CD4-positive, alpha-beta T cell treated with Interleukin-15 for 1 hour (primary cell): ENCODE measurements at regions not wholly inside any gene's neighbourhood (a gene's known extent, or its start where the extent isn't known, plus 50 kb on each side); places are given as distances from the start of the nearest gene placed in this dataset.
A peak's percentile ranks its signal among the peaks of the same experiment; 100 is the strongest.

Experiments
- DNase-seq: peaks from one replicate; pipeline ENCODE4 v3.0.0-alpha.2; 2020

DNA sequence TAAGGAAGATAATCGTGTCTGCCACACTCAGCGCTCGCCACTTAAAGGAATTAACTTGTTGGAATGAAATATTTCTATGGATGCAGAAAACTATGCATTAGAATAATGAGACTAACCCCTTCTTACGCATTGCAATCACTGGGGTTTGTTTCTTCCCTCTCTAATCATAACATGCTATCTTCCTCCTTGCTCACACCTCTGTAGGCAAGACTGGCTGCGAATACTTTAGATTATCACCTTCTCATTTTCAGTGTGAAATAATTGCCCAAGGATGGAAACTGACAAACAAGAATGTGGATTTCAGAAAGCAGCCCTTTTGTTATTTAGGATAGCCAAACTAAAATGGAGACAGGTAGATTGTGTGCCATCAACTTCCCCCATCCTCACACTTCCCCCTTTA, 349.4 kb downstream of the MID1IP1 start:
- no peak for DNase-seq

DNA sequence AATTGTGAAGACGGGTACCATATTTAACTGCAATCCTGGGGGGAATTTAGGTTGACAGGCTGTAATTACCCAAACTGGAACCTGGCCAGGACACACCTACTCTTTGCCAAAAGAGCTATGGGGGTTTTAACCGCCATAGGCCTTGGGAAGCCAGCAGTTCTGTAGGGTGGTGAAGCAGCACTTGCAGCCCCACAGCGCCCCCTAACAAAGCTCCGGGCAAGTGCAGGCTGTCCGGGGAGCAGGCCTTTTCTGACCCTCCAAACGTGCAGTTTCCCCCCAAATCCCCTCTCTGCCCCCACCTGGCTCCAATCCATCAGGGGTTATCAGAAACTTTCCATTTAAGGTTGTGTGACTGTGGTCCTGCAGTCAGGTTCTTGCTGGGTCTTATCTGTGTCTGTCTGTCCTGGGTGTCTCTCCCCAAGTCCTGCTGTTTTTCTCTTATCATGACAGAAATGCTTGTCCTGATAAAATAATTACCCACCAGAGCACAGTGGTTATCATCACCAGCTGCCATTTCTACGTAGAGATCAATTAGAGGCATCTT, 350.9 kb downstream of the MID1IP1 start:
- no peak for DNase-seq

DNA sequence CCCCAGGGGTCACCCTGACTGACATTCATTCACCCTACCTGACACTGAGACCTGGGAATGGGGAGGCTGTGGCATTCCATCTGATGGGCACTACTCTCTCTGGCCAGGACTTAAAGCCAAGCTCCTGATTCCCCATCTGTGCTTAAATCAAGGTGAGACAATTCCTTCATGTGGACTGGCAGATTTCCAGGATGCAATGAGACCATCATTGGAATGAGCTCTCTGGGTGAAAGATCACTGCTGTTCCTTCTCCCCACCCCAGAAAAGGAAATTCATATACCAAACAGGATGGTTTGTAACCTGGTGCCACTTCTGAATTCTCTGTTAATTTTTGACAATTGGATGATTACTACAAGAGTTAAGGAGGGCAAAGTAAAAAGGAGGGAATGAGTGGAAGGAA, 354.8 kb downstream of the MID1IP1 start:
- no peak for DNase-seq

DNA sequence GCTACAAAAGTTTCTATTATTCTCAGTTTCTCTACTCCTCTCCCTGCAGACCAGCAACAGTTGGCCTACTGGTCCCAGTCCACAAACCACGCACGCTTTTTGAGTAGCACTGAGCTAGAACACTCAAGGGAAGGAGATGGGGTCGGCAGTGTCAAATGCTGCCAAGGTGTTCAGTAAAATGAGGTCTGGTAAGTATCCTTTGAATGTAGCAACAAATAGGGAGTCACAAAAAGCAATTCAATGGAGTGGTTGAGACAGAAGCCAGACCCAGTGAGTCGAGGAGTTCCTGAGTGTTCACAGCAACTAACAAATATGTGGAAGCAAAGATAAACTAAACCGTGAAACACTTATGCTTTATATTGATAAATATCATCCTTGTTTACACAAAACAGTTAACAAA, 355.7 kb downstream of the MID1IP1 start:
- DNase-seq = no peak

DNA sequence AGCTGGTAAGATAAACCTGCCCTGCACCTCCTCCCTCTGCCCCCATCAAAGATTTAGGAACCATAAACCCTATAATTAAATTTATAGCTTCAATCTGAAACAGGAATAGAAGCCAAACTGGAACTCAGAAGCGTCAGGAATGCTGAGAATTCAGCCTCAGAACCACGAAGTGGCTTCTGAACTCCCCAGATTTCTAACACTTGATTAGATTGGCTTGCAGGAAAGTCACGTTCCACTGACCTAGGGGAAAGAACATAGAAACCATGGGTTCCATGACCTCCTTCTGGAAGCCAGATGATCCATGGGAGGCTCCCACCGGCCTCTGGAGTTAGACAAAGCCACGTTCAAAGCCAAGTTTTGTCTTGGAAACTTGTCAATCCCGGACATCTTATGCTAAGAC, 356.5 kb downstream of the MID1IP1 start:
- DNase-seq = no peak

GRCh38 chrX:39158801-39159657, 357.8 kb downstream of the MID1IP1 start:
- peak; percentile 43 for DNase-seq

DNA sequence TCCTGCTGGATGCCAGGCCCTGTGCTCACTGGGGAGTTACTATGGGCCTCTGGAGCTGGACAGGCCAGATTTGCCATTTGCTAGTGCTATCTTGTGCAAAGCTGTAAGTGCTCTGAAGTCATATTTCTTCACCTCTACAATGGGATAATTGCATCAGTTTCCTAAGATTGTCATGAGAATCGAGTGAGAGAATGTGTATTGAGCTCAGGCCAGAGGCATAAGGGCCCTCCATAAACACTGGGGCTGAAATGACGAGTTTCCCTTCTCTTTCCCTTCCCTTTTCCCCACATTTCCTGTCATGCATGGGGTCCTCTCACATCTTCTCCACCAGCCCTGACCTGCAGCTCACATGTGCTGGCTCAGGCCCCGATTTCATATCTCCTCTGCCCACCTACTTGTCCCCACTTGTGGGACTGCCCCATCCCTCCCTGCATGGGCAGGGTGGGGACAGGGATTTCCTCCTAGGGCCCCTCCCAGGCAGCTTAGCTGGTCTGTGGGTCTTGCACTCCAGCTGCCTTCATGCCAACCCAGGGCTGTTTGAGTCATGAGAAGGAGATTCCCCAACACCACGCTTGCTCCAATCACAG, 358.8 kb downstream of the MID1IP1 start:
- no peak for DNase-seq

DNA sequence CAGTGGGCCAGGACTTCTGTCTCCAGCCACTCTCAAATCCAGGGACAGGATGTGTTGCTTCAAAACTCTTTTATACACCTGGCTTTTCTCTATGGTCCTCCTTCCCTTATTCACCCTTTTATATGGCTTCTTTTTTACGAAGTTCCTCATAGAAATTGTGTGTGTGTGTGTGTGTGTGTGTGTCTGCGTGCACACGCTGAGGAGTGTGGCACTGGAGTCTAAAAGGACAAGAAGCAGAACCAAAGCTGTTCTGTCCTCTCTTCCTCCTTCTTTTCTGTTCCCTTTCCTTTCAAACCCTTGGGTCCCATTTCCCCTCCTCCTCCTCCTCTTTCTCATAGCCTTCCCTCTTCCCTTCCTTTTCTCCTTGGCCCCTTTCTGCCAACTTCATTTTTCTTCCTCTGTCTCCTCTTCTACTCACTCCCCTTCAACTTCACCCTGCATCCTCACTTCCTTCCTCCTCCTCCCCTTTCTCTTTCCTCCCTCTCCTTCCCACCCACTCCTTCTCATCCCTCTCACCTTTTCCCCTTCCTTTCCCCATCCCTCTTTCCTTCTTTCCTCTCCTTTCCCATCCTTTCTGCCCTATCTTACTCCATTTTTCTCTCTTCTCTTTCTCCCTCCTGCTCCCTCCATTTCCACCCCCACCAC, 360.5 kb downstream of the MID1IP1 start:
- DNase-seq = no peak

GRCh38 chrX:39162322-39162735, 361.1 kb downstream of the MID1IP1 start:
- peak; percentile 38 for DNase-seq

DNA sequence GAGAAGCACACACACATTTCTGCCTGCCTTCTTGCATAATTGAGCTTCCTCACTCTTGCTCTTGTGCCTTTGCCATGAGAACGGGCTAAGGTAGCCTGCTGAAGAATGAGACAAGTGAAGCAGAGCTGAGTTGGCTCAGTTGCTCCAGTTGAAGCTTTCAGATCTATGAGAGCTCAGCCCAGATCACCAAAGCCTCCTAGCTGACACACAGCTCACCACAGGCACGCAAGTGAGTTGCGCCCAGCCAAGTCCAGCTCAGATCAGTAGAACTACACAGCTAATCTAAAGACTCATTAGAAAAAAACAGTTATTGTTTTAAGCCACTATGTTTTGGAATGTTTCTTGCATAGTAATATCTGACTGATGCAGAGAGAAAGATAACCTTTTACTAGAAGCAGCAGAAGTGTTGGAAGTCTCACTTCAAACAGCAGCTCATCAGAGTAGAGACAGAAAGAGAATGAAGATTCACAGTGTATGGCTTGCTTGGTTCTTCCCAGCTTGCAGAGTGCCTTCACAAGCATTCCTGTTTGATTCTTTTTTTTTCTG, 362.4 kb downstream of the MID1IP1 start:
- DNase-seq = no peak

DNA sequence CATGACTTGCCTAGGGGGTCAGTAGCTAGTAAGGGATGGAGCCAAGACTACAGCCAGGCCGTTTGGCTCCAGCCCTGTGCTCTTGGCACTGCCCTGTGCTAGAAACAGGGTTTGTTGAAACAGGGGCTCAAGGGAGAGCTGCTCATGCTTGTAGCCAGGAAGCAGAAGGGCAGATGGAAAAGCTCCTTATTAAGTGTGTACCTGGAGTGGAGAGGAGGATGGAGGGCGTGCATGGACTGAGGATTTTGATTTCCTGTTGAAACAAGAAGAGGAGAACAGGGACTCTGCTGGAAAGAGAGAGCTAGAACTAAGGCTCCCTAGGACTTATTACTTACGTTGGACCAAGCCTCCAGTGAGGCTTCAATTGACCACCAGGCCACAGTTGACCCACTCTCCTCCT, 363.0 kb downstream of the MID1IP1 start:
- DNase-seq = no peak

- no peak for DNase-seq
Observed at GRCh38 chrX:39165185-39165584, 363.9 kb downstream of the MID1IP1 start.

- DNase-seq = no peak
Observed at GRCh38 chrX:39165773-39166172, 364.5 kb downstream of the MID1IP1 start.

GRCh38 chrX:39167791-39168190, 366.5 kb downstream of the MID1IP1 start:
- DNase-seq = no peak

DNA sequence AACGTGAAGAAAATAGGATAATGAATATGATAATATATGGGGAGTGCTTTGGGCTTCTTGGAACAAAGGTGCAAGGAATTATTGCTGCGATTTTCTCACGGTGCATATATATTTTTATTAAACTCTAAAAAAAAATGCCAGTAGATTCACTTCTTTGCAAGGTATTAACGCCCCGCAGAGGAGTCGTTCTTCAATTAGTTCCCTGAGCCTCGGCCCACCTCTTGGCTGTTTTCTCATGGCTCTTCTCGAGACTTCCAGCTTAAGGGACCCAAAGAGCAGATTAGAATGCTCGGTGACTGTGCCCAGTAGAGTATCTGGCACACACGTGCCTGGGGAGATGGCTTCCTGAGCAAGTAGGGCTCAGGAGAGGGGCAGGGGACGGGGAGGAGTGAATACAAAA, 367.4 kb downstream of the MID1IP1 start:
- no peak for DNase-seq

DNA sequence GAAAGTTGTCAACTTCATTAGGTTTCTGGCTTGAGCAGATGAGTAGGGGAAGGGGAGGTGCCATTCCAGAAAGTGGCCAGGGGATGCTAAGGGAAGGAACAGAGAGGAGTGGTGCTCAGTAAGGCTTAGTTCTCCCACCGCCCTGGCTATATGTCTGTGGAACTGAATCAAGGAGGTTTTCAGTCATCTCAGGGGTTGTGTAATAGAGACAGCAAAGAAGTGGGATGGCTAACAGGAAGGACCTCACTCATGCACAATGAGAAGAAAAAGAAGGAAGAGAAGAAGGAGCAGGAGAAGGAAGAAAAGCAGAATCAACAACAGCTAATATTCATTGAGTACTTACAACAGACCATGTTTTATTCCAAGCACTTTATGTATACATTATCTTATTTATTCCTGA, 368.7 kb downstream of the MID1IP1 start:
- no peak for DNase-seq

GRCh38 chrX:39170464-39170863, 369.2 kb downstream of the MID1IP1 start:
- no peak for DNase-seq

DNA sequence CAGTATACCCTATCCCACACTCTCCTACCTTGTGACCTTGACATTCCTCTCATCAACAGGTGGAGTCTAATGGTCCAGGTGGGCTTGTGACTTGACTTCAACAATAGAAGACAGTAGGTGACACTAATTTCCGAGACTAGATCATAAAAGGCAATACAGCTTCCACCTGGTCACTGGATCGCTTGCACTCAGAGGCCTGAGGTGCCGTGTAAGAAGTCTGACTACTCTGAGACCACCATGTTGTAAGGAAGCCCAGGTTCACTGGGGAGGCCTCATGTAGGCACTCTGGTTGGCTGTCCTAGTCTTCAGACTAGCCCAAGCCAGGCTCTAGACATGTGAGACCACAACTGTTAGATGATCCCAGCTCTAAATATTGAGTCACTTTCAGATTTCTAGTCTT, 370.4 kb downstream of the MID1IP1 start:
- no peak for DNase-seq

- DNase-seq = no peak
Observed at GRCh38 chrX:39174241-39174771, 373.0 kb downstream of the MID1IP1 start.

- peak; percentile 53 for DNase-seq
Observed at GRCh38 chrX:39174772-39175417, 373.6 kb downstream of the MID1IP1 start.

DNA sequence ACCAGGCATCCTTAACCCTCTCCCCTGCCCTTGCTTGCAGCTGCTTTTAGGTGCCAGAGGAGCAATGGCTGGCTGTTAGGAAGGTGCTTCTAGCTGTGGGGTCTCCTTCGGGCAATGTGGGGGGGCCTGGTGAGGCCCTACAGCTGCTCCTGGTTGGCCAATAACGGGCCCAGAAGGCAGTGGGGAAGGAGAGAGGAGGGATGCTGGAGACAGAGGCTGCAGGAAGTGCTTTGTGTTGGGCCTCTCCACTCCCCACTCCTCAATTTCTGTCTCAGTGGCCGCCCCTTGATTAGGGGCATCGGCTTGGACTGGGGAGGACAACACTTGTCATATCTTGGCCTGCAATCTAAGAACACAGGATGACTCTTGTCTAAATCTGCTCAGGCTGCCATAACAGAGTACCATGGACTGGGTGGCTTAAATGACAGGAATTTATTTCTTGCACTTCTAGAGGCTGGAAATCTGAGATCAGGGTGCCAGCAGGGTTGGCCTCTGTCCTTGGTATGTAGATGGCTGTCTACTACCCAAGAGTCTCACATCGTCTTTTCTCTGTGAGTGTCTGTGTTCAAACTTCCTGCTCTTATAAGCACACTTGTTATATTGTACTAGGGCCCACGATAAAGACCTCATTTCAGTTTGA, 374.3 kb downstream of the MID1IP1 start:
- DNase-seq = no peak

GRCh38 chrX:39176105-39176504, 374.8 kb downstream of the MID1IP1 start:
- DNase-seq = no peak
